ENCODE measurements at regions not wholly inside any gene's neighbourhood (a gene's known extent, or its start where the extent isn't known, plus 50 kb on each side); places are given as distances from the start of the nearest gene placed in this dataset.

- DNase-seq (ENCODE audit: low spot score) = no peak
- intact Hi-C loops (cut with DNase I) = no loop called here
Observed at GRCh38 chr7:41910940-41911600, 208.2 kb upstream of the INHBA start.

- intact Hi-C loops (cut with DNase I) = no loop called here
- no peak for DNase-seq (ENCODE audit: low spot score)
Observed at GRCh38 chr7:41907444-41907843, 204.6 kb upstream of the INHBA start.

GRCh38 chr7:41900532-41900931, 197.6 kb upstream of the INHBA start:
- intact Hi-C loops (cut with DNase I) = no loop called here
- DNase-seq (ENCODE audit: low spot score) = no peak

GRCh38 chr7:41899823-41900433, 197.0 kb upstream of the INHBA start:
- DNase-seq (ENCODE audit: low spot score) = no peak
- intact Hi-C loops (cut with DNase I) = no loop called here

- no peak for DNase-seq (ENCODE audit: low spot score)
- intact Hi-C loops (cut with DNase I) = no loop called here
Observed at GRCh38 chr7:41893656-41894055, 190.8 kb upstream of the INHBA start.

GRCh38 chr7:41892356-41893100, 189.6 kb upstream of the INHBA start:
- intact Hi-C loops (cut with DNase I) = no loop called here
- DNase-seq (ENCODE audit: low spot score) = no peak

GRCh38 chr7:41891950-41892349, 189.1 kb upstream of the INHBA start:
- no peak for DNase-seq (ENCODE audit: low spot score)
- intact Hi-C loops (cut with DNase I) = no loop called here

DNA sequence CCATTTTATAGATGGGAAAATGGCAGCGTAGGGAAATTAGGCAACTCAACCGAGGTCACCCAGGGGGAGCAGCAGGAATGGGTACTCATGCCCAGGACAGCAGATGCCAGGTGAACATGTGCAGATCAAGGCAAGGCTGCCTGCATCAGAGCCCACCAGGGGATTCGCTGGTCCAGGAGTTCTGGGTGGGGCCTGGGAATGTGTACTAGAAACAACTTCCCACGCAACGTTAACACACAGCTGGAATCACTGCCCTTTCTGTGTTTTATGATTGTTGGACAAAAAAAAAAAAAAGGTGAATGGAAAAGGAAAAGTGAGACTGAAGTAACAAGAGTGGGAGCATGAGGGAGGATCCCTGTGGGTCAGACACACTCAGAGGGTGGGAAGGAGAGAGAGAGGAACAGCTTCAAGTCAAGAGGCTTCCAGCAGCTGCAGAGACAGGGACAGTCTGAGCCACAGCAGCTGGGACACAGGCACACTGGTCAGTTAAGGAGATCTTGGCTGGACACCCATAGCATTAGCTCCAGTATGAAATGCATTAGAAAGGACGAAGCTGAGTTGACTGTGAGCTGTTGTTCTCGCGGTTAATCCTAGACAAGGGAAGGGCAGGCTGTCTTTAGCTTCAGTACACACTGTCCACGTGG, 187.9 kb upstream of the INHBA start:
- intact Hi-C loops (cut with DNase I) = no loop called here
- no peak for DNase-seq (ENCODE audit: low spot score)

DNA sequence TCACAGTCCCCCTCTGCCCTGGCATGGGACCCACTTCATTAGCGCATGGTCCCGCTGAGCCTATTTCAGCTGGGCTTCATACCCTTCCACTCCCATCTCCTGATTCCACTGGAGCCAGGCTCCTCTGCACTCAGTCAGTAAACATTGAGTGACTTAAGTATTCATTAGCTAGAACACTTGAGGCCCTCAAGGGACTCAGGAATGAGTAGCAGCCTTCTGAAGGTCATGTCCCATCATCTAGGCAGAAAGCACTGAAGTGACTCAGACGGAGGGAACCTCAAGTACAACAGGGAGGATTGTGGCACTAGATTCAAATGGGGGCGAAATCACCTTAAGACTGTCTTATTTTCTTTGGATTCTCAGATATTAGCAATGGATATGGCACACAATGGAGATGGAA, 186.6 kb upstream of the INHBA start:
- DNase-seq (ENCODE audit: low spot score) = no peak
- intact Hi-C loops (cut with DNase I) = no loop called here

DNA sequence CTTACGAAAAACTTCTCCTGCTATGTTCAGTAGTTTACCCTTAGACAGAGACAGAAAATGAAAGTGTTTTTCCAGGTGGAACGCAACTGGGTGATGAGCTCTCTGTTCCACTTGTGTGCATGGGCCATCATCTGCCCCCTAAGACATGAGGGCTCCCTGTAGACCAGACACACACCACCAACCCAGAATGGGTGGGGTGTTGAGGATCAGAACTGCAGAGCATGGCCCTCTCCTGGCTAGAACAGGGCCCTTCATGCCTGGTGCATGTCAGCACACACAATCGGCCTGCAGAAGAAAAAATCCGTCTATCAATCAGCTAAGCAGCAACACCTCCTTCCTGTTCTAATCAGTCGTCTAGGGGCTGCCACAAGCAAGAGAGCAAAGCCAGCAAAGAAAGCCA, 186.2 kb upstream of the INHBA start:
- intact Hi-C loops (cut with DNase I) = no loop called here

DNA sequence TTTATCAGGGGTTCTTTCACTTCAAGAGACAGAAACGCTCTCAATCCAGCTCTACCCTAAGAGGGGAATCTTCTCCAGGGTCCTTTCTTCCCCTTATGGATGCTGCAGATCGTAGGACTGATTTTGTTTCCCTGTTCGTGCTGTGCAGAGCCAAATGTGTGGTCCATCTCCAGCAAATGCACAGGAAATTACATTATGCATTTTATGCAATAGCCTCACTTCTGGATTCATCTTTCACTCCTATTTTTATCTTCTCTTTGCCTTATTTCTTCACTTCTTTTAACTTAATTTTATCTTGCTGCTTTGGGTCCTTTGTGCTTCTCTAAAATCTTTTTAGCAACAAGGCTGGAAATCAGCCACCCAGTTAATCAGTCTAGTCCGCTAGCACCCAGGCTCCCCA, 184.5 kb upstream of the INHBA start:
- DNase-seq (ENCODE audit: low spot score) = no peak
- intact Hi-C loops (cut with DNase I) = no loop called here

More for the DNA sequence above, 186.2 kb upstream of the INHBA start:
- no peak for DNase-seq (ENCODE audit: low spot score)

DNA sequence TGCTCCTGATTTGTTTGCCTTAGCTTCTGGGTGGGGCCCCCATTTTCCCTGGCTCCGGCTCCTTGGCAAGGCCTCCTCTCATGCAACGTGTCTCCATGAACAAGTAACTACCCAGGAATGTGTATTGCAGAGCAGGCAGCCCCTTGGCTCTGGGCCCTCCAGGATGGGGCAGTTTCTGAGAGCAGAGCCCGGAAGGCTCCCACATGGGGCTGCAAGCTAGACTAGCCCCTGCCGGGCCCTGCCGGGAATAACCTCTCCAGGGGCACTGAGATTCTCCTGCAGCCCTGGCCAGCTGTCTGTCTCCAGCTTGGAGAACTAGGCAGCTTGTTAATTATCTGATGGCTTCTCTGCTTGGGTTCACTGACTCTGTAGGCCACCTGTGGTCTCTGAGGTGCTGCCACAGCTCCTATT, 184.0 kb upstream of the INHBA start:
- DNase-seq (ENCODE audit: low spot score) = peak; percentile 90
- intact Hi-C loops (cut with DNase I) = no loop called here

DNA sequence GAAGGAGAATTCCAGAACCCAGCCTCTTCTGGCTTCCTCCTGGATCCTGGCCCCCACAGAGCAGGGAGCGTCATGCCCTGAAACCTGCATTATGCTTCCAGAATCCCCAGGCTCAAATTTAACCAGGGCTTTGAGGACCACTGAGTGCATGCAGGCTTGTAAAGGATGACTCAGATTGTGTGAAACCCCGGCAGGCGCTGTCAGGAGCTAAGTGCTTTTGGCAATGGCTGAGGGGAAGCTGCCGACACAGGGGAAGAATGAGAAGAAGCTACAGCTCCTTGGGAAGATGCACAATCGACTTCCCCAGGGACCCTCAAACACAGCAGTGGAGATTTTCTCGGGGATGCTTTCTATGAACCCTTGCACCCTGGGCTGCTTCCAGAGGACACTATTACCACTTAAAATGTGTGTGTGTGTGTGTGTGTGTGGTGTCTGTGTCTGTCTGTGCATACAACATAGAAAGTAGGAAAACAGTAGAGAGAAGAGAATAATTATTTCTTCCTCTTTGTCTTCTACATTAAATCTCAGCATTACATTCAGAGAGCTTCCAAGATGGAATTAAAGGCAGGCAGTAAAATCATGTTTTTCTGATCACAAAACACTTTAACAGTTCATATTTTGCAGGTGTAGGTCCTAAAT, 183.5 kb upstream of the INHBA start:
- intact Hi-C loops (cut with DNase I) = no loop called here
- DNase-seq (ENCODE audit: low spot score) = no peak

DNA sequence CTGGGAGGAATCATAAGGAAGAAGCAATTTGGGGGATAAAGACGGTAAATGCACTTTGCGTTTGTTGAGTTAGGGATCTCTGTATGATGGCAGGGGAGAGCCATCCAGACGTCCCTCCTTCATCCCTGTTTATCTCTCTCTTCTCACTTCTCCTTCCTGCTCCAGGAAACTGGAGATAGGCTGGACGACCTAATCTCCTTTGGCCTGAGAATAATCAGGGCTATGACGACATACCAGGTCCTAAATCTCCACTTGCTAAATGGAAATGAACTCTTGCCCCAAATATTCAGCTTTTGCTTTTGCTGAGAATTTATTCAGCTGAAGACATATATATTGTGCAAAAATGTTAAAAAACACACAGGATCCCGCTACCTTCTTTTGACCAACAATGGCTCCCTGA, 182.9 kb upstream of the INHBA start:
- intact Hi-C loops (cut with DNase I) = no loop called here

DNA sequence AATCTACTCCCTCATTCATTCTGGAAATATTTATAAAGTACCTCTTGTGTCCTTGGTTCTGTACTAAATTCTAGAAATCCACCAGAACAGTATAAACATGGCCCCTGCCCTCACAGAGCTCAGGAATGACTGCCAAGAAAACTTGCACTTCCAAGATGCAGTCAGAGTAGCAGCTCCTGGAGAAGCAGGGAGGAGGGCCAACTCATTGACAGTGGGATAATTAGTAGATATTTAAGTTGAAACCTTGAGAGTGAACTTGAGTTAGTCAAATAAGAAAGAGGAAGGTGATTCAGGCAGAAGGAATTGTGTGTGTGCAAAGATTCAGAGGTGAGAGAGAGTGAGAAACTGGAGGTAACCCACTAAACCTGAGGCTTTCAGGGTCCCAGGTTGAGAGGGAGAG, 182.2 kb upstream of the INHBA start:
- intact Hi-C loops (cut with DNase I) = no loop called here

More for the DNA sequence above, 182.9 kb upstream of the INHBA start:
- no peak for DNase-seq (ENCODE audit: low spot score)

GRCh38 chr7:41882745-41883420, 180.0 kb upstream of the INHBA start:
- DNase-seq (ENCODE audit: low spot score) = no peak
- intact Hi-C loops (cut with DNase I) = no loop called here

More for the DNA sequence above, 182.2 kb upstream of the INHBA start:
- DNase-seq (ENCODE audit: low spot score) = no peak

DNA sequence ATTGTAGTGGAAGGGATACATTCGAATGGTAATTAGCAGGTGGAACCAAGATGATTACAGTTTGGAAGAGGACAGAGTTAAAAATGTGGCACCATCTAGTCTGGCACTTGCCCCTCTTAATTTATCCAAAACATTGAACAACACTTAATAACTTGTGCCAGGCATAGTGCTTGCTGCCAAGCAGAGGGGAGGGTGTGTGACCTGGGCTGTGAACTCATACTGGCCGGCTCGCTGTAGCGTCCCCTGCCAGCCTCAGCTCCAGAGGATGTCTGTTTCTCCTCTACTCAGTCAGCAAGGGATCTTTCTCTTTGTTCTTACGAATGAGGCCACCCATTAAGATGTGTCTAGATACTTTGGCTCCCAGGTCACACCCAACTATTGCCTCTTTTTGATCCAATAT, 179.4 kb upstream of the INHBA start:
- intact Hi-C loops (cut with DNase I) = no loop called here
- DNase-seq (ENCODE audit: low spot score) = no peak

GRCh38 chr7:41881331-41882130, 178.6 kb upstream of the INHBA start:
- intact Hi-C loops (cut with DNase I) = no loop called here
- DNase-seq (ENCODE audit: low spot score) = peak; percentile 85
